SK-N-SH treated with all-trans-retinoic acid at 6 μM for 48 hours (cell line): ENCODE measurements at regions not wholly inside any gene's neighbourhood (a gene's known extent, or its start where the extent isn't known, plus 50 kb on each side); places are given as distances from the start of the nearest gene placed in this dataset.

Source experiments
- CSDC2 ChIP-seq: fragments of 250-450 bp; sonication (Bioruptor Pico); IDR thresholded peaks from 2 replicates; pipeline ENCODE4 v1.5.0; 2020; ENCODE audit warnings: mild to moderate bottlenecking, moderate library complexity
- ESRRG ChIP-seq: fragments of 250-450 bp; sonication (Bioruptor Pico); IDR thresholded peaks from 2 replicates; pipeline ENCODE4 v1.6.1; 2021; ENCODE audit warnings: mild to moderate bottlenecking
- ZFP30 ChIP-seq: fragments of 450-650 bp; formaldehyde crosslinking; IDR thresholded peaks from 2 replicates; pipeline ENCODE4 v1.5.0; 2022; ENCODE audit warnings: mild to moderate bottlenecking, moderate library complexity
- TF ChIP-seq, protein P1 (sequence below): fragments of 250-450 bp; sonication (Bioruptor Pico); IDR thresholded peaks from 2 replicates; pipeline ENCODE4 v1.5.1; 2021; ENCODE audit warnings: mild to moderate bottlenecking, moderate library complexity
- TF ChIP-seq, protein P2 (sequence below): fragments of 250-450 bp; sonication (Bioruptor Pico); IDR thresholded peaks from 2 replicates; pipeline ENCODE4 v1.5.1; 2020; ENCODE audit warnings: low read depth, mild to moderate bottlenecking, moderate library complexity
- TF ChIP-seq, protein P3 (sequence below): fragments of 250-450 bp; sonication (Bioruptor Pico); IDR thresholded peaks from 2 replicates; pipeline ENCODE4 v1.8.0; 2021; ENCODE audit warnings: low read depth, mild to moderate bottlenecking, moderate library complexity, borderline replicate concordance

DNA sequence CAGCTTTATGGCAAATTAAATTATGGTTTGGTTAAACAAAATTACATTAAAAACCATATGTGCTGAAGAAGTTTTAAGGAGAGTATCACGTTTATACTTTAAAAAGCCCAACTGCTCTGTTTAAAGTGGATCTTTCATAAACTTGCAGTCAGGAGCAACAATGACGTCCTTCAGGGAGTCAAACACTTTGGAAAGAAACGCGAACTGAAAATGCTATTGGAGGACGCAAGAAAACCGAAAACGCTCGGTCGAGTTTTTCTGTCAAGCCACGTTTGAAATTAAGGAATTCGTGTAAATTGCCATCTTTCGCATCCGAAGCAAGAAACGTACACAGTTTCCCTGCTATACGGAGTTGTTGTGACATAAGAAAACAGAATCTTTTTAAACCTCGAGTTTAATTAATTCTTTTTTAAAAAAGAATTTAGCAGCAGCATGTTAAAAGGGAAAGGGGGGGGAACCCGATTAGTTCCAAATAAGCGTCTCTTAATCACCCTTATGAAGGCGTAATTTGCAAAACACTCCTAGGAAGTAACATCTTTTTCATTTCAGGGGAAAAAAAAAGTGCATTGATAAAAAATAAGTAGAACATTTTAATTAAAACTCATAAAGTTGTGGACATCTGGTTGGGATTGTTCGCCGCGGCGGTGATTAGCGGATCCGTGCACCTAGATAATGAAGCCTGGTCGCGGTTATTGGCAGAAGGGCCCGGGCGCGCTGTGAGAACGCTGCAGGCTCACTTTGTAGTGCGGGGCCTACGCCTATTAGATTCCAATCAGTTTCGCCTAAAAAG is 295.4 kb downstream of the TFAP2C start:
- TF ChIP-seq ZFP30 (CRISPR knock-in tag) = no peak
- TF ChIP-seq, protein P1, sequence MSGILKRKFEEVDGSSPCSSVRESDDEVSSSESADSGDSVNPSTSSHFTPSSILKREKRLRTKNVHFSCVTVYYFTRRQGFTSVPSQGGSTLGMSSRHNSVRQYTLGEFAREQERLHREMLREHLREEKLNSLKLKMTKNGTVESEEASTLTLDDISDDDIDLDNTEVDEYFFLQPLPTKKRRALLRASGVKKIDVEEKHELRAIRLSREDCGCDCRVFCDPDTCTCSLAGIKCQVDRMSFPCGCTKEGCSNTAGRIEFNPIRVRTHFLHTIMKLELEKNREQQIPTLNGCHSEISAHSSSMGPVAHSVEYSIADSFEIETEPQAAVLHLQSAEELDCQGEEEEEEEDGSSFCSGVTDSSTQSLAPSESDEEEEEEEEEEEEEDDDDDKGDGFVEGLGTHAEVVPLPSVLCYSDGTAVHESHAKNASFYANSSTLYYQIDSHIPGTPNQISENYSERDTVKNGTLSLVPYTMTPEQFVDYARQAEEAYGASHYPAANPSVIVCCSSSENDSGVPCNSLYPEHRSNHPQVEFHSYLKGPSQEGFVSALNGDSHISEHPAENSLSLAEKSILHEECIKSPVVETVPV (CRISPR knock-in tag) = no peak
- TF ChIP-seq, protein P2, sequence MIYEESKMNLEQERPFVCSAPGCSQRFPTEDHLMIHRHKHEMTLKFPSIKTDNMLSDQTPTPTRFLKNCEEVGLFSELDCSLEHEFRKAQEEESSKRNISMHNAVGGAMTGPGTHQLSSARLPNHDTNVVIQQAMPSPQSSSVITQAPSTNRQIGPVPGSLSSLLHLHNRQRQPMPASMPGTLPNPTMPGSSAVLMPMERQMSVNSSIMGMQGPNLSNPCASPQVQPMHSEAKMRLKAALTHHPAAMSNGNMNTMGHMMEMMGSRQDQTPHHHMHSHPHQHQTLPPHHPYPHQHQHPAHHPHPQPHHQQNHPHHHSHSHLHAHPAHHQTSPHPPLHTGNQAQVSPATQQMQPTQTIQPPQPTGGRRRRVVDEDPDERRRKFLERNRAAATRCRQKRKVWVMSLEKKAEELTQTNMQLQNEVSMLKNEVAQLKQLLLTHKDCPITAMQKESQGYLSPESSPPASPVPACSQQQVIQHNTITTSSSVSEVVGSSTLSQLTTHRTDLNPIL (CRISPR knock-in tag) = no peak
- TF ChIP-seq, protein P3, sequence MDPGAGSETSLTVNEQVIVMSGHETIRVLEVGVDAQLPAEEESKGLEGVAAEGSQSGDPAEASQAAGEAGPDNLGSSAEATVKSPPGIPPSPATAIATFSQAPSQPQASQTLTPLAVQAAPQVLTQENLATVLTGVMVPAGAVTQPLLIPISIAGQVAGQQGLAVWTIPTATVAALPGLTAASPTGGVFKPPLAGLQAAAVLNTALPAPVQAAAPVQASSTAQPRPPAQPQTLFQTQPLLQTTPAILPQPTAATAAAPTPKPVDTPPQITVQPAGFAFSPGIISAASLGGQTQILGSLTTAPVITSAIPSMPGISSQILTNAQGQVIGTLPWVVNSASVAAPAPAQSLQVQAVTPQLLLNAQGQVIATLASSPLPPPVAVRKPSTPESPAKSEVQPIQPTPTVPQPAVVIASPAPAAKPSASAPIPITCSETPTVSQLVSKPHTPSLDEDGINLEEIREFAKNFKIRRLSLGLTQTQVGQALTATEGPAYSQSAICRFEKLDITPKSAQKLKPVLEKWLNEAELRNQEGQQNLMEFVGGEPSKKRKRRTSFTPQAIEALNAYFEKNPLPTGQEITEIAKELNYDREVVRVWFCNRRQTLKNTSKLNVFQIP (CRISPR knock-in tag) = no peak
- no peak for TF ChIP-seq CSDC2 (CRISPR knock-in tag)
- no peak for TF ChIP-seq ESRRG (CRISPR knock-in tag)
